ENCODE measurements at regions not wholly inside any gene's neighbourhood (a gene's known extent, or its start where the extent isn't known, plus 50 kb on each side); places are given as distances from the start of the nearest gene placed in this dataset.

GRCh38 chr2:120947982-120948661, 212.5 kb downstream of the GLI2 start:
- no peak overlapping the region for H3K4me2 ChIP-seq (ENCODE audit: low read length)
- H2AFZ ChIP-seq (ENCODE audit: low read depth, low read length): no peak overlapping the region
- no peak overlapping the region for H3K27ac ChIP-seq (ENCODE audit: low read length)
- H3K27me3 ChIP-seq (ENCODE audit: insufficient read depth, low read depth, low read length): no peaks in the 10 kb centered on the region
- H3K9ac ChIP-seq (ENCODE audit: low read length): no peak overlapping the region
- no peak overlapping the region for H3K4me3 ChIP-seq (ENCODE audit: low read length)
- H3K9me2 ChIP-seq (ENCODE audit: insufficient read depth, low read length): no peaks in the 10 kb centered on the region
- H4K20me1 ChIP-seq (ENCODE audit: insufficient read depth): no peaks in the 10 kb centered on the region
- H3F3A ChIP-seq (ENCODE audit: insufficient read depth, low read length, poor library complexity, severe bottlenecking): no peaks in the 10 kb centered on the region
- H3K79me2 ChIP-seq (replicated peaks; ENCODE audit: insufficient read depth, low read length): no peaks in the 10 kb centered on the region
- TF ChIP-seq EZH2 (IDR thresholded peaks at IDR 0.05; ENCODE audit: borderline replicate concordance, insufficient read depth, low read length, poor library complexity, severe bottlenecking) (no peak), EP300 (conservative IDR thresholded peaks at IDR 0.05; ENCODE audit: poor library complexity, severe bottlenecking) (no peak), REST (IDR thresholded peaks at IDR 0.05; ENCODE audit: borderline replicate concordance) (no peak), SMC3 (conservative IDR thresholded peaks at IDR 0.05; ENCODE audit: poor library complexity) (no peak), CTCF (IDR thresholded peaks at IDR 0.05; ENCODE audit: poor library complexity, severe bottlenecking) (no peak), TAF1 (IDR thresholded peaks at IDR 0.05; ENCODE audit: low read depth) (no peak), MXI1 (conservative IDR thresholded peaks at IDR 0.05; ENCODE audit: poor library complexity, severe bottlenecking) (no peak), RAD21 (conservative IDR thresholded peaks at IDR 0.05) (no peak), POLR2AphosphoS5 (IDR thresholded peaks at IDR 0.05) (no peak)
- H3K9me3 ChIP-seq (ENCODE audit: low read length): no peaks in the 10 kb centered on the region
- H3K36me3 ChIP-seq (ENCODE audit: insufficient read depth, low read length): no peaks in the 10 kb centered on the region

GRCh38 chr2:120948662-120949011, 213.0 kb downstream of the GLI2 start:
- Histone ChIP-seq H3K36me3 (ENCODE audit: insufficient read depth, low read length) (no peaks in the 10 kb centered on the region), H3K9me3 (ENCODE audit: low read length) (no peaks in the 10 kb centered on the region), H3K79me2 (replicated peaks; ENCODE audit: insufficient read depth, low read length) (no peaks in the 10 kb centered on the region), H3K27me3 (ENCODE audit: insufficient read depth, low read depth, low read length) (no peaks in the 10 kb centered on the region), H2AFZ (ENCODE audit: low read depth, low read length) (no peak overlapping the region), H3K27ac (ENCODE audit: low read length) (no peak overlapping the region), H3F3A (ENCODE audit: insufficient read depth, low read length, poor library complexity, severe bottlenecking) (no peaks in the 10 kb centered on the region), H4K20me1 (ENCODE audit: insufficient read depth) (no peaks in the 10 kb centered on the region), H3K4me2 (ENCODE audit: low read length) (no peak overlapping the region), H3K9ac (ENCODE audit: low read length) (no peak overlapping the region), H3K4me3 (ENCODE audit: low read length) (no peak overlapping the region), H3K9me2 (ENCODE audit: insufficient read depth, low read length) (no peaks in the 10 kb centered on the region)
- TF ChIP-seq SMC3 (conservative IDR thresholded peaks at IDR 0.05; ENCODE audit: poor library complexity) (no peak), EZH2 (IDR thresholded peaks at IDR 0.05; ENCODE audit: borderline replicate concordance, insufficient read depth, low read length, poor library complexity, severe bottlenecking) (no peak), CTCF (IDR thresholded peaks at IDR 0.05; ENCODE audit: poor library complexity, severe bottlenecking) (no peak), POLR2AphosphoS5 (IDR thresholded peaks at IDR 0.05) (no peak), REST (IDR thresholded peaks at IDR 0.05; ENCODE audit: borderline replicate concordance) (no peak), MXI1 (conservative IDR thresholded peaks at IDR 0.05; ENCODE audit: poor library complexity, severe bottlenecking) (no peak)

All from neural cell (in vitro differentiated cells).